Kasumi-1 (cell line): ENCODE measurements at regions not wholly inside any gene's neighbourhood (a gene's known extent, or its start where the extent isn't known, plus 50 kb on each side); places are given as distances from the start of the nearest gene placed in this dataset.
"Not testable (repeated sequence)": the region's sequence is repeated elsewhere in the genome, so short reads cannot be mapped to it uniquely, and the experiment has no call there.

Experiments
- DNase-seq, 2 experiments: peaks; one replicate each; lab custom pipeline; 2025; lab: John Stamatoyannopoulos, UW

DNA sequence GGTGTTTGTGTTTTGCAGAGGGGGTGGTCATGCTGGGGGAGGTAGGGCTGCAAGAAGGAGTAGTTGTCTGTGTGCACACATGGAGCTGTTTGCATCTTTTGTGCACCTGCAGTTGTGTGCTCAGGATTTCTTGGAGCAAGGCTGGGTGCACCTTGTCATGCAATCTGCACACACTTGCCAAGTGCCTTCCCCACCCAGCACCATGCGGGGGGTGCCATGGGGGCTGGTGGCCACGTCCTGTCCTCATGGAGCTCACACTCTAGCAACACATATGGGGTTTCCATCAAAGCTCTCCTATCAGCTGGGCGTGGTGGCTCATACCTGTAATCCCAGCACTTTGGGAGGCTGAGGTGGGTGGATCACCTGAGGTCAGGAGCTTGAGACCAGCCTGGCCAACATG lies 111.6 kb downstream of the CRLF3 start:
- not testable (repeated sequence) for DNase-seq

DNA sequence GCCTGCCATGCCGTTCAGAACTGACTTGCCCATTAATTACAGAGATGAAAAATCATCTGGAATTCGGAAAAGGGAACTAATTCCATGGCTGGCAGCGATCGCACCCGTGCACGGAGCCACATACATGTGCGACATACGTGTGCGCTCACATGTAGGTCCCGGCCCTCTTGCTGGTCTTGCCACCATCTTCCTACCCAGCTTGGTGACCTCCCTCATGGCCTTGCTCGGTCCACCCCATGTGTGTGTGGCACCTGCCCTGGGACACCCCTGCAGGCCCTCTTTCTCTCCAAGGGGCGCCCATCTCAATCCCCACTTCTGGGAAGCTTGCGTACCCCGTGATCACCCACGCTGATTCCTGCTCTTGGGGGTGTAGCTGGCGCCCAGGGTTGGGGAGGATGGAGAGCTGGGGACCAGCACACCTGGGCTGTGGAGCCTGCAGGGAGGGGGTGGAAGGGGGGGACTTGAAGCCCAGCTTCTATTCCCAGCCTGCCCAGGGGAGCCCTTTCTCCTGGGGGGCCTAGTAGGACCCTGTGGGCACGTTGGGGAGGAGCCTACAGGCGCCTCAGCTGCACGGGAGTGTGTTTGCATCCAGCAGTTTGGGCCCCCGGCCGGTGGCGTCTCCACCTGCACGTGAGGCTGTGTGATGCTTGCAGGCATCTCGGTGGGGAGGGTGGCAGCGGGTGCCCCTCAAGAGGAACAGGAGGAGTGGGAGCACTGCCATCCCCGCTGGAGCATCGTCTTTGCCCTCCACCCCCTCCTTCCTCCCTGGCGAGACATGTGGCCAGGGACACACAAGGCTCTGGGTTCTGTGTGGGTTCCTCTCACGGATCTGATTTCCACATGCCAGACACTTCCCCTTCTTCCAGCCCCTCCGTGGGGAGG lies 112.6 kb downstream of the CRLF3 start:
- DNase-seq, result not testable (repeated sequence)

- DNase-seq, result not testable (repeated sequence)
Observed at GRCh38 chr17:30711176-30711575, 113.3 kb downstream of the CRLF3 start.

- DNase-seq, result not testable (repeated sequence)
Observed at GRCh38 chr17:30710276-30711088, 114.0 kb downstream of the CRLF3 start.

- DNase-seq, result not testable (repeated sequence)
Observed at GRCh38 chr17:30709561-30710275, 114.8 kb downstream of the CRLF3 start.

DNA sequence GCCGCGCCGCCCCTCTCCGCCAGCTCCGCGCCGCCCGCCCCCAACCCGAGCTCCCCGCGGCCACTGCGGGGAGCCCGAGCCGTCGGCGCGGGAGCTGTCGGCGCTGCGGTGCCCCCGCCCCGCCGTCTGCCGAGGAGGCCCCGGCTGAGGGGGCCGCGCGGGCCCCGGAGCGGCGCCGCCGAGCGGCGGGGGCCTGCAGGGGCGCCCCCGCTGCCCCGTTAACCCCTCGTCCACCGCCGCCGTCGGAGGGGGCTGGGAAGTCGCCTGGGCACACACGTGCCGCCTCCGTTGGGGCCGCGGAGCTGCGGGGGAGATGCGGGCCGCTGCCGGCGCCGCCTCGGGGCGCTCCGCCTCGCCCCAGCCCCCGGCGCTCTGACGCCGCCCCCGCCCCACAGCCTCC lies 115.4 kb downstream of the CRLF3 start:
- not testable (repeated sequence) for DNase-seq

DNA sequence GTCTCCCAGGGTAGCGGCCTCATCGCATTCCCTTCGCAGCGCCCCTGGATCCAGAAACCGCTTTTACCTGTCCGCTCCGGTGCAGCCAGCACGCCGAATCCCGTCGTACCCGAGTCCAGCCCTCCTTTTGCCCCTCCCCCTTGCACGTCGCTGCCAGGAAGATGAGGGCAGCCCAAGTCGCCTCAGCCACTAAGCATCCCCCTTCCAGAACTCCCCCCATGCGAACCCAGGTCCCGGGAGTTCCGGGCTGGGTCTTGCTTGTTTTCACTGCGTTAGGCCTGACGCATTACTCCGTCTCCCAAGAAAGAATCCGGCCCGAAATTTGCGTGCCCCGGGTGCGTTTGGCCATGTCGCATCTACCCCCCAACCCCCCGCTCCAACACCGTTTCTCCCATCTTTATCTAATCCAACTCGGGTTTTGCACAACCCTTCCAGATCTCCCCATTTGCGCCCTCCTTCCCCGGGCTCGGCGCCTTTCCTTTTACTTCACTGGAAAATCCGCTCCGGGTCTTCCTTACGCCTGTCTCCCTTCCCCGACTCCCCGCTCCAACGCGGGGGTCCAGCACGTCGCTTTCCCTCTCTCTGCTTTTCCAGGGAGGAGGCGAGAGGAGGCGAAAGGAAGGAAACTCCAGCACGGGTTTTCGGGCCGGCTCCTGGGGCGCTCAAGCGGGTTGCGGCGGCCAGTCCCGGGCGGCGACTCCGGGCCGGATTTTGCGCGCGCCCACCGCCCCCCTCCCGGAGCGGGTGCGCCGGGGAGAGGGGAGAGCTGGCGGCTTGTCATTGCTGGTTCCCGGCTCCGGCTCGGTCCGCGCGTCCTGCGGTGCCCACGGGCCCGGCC lies 116.0 kb downstream of the CRLF3 start:
- DNase-seq, result peak; percentile 89 to 91

- peak; percentile 59 to 79 for DNase-seq
Observed at GRCh38 chr17:30707724-30708240, 116.7 kb downstream of the CRLF3 start.

- peak; percentile 70 to 84 for DNase-seq
Observed at GRCh38 chr17:30706461-30707335, 117.8 kb downstream of the CRLF3 start.

GRCh38 chr17:30706004-30706403 lies 118.5 kb downstream of the CRLF3 start:
- not testable (repeated sequence) for DNase-seq

- DNase-seq, result no peak
Observed at GRCh38 chr17:30701498-30701989, 122.9 kb downstream of the CRLF3 start.

- DNase-seq, result not testable (repeated sequence)
Observed at GRCh38 chr17:30700833-30701232, 123.7 kb downstream of the CRLF3 start.

DNA sequence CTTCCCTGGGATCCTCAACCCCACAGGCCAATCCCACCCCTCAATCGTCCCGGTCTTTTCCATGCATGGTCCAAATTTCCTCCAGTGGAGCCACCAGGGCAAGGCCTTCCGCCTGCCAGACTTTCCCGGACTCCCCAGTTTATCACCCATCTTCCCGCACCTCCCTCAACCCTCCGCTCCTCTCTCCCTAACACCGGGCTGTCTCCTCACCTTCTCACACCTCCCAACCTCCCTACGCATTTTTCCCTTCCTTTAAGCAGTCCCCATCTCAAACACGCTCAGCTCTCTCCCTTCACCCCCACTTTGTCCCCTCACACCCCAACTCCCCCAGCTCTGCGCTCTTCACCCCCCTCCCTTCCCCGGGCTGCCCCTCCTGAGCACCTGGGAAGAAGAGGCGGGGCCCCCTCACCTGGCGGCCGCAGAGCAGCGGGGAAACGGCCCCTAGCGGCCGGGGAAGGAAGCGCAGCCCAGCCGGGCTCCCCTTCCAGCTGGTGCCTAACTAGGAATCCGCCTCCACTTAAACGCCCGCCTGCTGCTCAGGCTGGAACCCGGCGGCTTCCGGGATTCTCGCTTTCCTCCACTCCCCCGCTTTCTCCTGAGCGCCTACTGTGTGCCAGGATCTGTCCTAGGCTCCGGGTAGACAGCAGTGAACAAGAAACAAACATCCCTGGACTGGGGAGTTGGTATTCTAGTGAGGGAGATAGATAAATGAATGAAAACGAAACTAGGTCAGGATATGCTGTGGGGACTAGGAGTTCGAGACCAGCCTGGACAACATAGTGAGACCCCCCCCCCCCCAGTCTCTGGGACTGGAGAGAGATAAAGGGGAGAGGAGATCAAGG lies 126.7 kb downstream of the CRLF3 start:
- peak; percentile 22 to 41 for DNase-seq

DNA sequence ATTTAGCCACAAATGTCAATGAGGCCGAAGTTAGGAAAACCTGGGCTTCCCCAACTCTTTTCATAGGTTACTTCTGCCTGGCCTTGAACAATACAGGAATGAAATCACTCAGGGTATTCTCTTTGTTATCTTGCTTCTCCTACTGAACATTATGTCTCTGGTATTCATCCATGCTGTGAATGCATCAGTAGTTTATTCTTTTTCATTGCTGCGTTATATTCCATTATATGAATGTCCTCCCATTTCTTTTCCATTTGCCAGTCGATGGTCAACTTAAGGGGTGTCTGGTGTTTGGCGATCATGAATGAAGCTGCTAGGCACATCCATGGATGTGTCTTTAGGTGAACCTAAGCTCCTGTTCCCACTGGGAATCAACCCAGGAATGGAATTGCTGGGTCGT lies 128.3 kb downstream of the CRLF3 start:
- no peak for DNase-seq

- not testable (repeated sequence) for DNase-seq
Observed at GRCh38 chr17:30695265-30695811, 129.2 kb downstream of the CRLF3 start.

GRCh38 chr17:30693772-30694171 lies 130.7 kb downstream of the CRLF3 start:
- DNase-seq, result peak; percentile 51 to 63

DNA sequence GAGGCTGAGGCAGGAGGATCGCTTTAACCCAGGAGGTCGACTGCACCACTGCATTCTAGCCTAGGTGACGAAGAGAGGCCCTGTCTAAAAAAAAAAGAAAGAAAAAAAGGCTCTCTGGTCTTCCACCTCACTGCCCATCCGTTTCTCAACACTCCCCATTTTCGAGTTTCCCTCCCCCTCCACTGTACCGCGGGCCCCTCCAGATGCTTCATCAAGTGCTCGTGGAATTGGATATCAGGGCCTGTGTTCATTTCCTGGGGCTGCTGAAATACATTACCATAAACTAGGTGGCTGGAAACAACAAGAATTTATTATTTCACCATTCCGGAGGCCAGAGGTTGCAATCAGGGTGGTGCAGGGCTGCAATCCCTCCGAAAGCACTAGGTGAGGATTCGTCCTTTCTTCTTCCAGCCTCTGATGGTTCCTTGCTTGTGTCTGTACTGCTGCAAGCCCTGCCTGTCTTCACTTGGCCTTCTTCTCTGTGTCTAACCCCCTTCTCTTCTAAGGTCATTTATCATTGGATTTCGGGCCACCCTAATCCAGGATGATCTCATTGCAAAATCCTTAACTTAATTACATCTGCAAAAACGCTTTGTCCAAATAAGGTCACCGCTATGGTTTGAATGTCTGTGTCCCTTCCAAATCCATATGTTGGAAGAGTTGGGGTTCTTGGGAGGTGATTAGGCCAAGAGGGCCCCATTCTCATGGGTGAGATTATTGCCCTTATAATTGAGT lies 135.1 kb downstream of the CRLF3 start:
- DNase-seq, result not testable (repeated sequence)
